ENCODE measurements at regions not wholly inside any gene's neighbourhood (a gene's known extent, or its start where the extent isn't known, plus 50 kb on each side); places are given as distances from the start of the nearest gene placed in this dataset.

GRCh38 chr4:60891947-60892346 lies 308.2 kb upstream of the ADGRL3 start:
- no peak overlapping the region for H2AFZ ChIP-seq
- H3K36me3 ChIP-seq (ENCODE audit: insufficient read depth): no peaks in the 10 kb centered on the region; the same call in 1 of the 2 replicates
- H3K79me2 ChIP-seq (replicated peaks; ENCODE audit: insufficient read depth): no peaks in the 10 kb centered on the region
- TF ChIP-seq EZH2 (IDR thresholded peaks at IDR 0.05; ENCODE audit: low read depth, unreplicated experiment) (no peak), ETS1 (IDR thresholded peaks at IDR 0.05) (no peak), JUNB (IDR thresholded peaks at IDR 0.05; ENCODE audit: unreplicated experiment) (no peak), POLR2AphosphoS5 (IDR thresholded peaks at IDR 0.05; ENCODE audit: low read depth) (no peak), NANOG (IDR thresholded peaks at IDR 0.05; ENCODE audit: borderline replicate concordance) (no peak), EZH2phosphoT487 (IDR thresholded peaks at IDR 0.05; ENCODE audit: unreplicated experiment) (no peak), REST (IDR thresholded peaks at IDR 0.05; ENCODE audit: unreplicated experiment) (no peak), CREB1 (CRISPR knock-in tag; IDR thresholded peaks at IDR 0.05; ENCODE audit: low read depth) (no peak), STAT1 (IDR thresholded peaks at IDR 0.05; ENCODE audit: unreplicated experiment) (no peak), ZNF331 (CRISPR knock-in tag; IDR thresholded peaks at IDR 0.05; ENCODE audit: low read depth) (no peak), CTCF (conservative IDR thresholded peaks at IDR 0.05; ENCODE audit: low read depth in 2 of 2) (no peak), ZNF114 (CRISPR knock-in tag; IDR thresholded peaks at IDR 0.05) (no peak), ZNF462 (CRISPR knock-in tag; IDR thresholded peaks at IDR 0.05) (no peak)
- no peaks in the 10 kb centered on the region for H3K9me3 Mint-ChIP-seq
- no peak overlapping the region for H3K4me3 ChIP-seq
- H3K4me1 Mint-ChIP-seq: peaks cover 16% of the 10 kb centered on the region; the same call in 2 of the 3 replicates
- no peaks in the 10 kb centered on the region for H4K20me1 ChIP-seq (replicated peaks; ENCODE audit: insufficient read depth)
- H3K27me3 Mint-ChIP-seq (ENCODE audit: insufficient read depth, low read depth, poor library complexity): no peaks in the 10 kb centered on the region
- H3K27ac Mint-ChIP-seq: peak overlapping the region; percentile 92
- peak overlapping the region; percentile 13; the same call in 2 of the 3 replicates for H3K4me3 Mint-ChIP-seq
- no peaks in the 10 kb centered on the region for H3K36me3 Mint-ChIP-seq (ENCODE audit: low read depth)
- H3K27ac ChIP-seq (ENCODE audit: low read depth): peak overlapping the region; percentile 55; the same call in 1 of the 2 replicates
- ATAC-seq: peak; percentile 81
- peak overlapping the region; percentile 27 for H3K4me2 ChIP-seq
- peaks cover 14% of the 10 kb centered on the region; the same call in 1 of the 2 replicates for H3K4me1 ChIP-seq (ENCODE audit: insufficient read depth)
- peak; percentile 50 for DNase-seq (ENCODE audit: low spot score)
- H3F3A ChIP-seq (replicated peaks; ENCODE audit: low read depth): no peaks in the 10 kb centered on the region
- H3K9me2 ChIP-seq (ENCODE audit: insufficient read depth): no peaks in the 10 kb centered on the region
- no peaks in the 10 kb centered on the region for H3K27me3 ChIP-seq (ENCODE audit: insufficient read depth)
